ENCODE measurements at regions not wholly inside any gene's neighbourhood (a gene's known extent, or its start where the extent isn't known, plus 50 kb on each side); places are given as distances from the start of the nearest gene placed in this dataset.

DNA sequence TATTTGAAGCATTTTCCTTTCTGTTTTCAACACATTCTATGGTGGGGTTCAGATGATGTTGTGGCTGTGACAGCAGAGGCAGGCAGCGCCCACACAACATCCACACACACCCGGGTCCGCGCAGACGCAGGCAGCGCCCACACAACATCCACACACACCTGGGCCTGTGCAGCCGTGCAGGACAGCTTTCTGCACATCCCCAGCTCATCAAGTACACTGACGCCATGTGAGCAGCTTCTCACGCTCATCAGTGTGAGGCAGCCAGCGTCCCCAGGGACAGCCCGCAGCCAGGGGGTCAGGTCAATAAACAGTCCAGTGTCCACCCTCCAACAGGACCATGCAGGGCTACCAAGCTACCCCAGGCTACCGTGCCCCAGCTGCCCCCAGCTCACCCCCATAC is 272.8 kb upstream of the TCERG1L start:
- TF ChIP-seq CTCF (IDR thresholded peaks at IDR 0.05; ENCODE audit: control insufficient read depth, insufficient read depth, low read depth, low read length, missing control alignments): no peak
- no peak for DNase-seq (ENCODE audit: low read depth)

DNA sequence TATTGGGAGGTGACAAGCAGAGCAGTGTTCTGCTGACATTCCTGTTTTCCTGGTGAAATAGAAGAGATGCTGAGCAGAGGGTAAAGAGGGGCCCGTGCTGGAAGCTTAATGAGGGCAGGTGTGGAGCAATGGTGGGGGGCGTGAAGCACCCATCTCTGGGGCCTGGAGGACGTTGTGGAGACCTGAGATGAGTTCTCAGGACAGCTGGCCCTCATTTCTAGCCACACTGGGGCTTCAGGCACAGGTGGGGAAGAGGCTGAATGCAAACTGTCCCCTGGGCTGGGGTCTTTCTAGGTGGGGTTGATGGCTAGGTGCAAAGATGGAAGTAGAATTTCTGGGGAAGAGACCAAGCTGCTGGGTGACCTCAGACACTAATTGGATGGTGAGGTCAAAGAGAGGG is 274.2 kb upstream of the TCERG1L start:
- no peak for TF ChIP-seq CTCF (IDR thresholded peaks at IDR 0.05; ENCODE audit: control insufficient read depth, insufficient read depth, low read depth, low read length, missing control alignments)
- H3K4me3 ChIP-seq (ENCODE audit: control insufficient read depth, low read depth, low read length): no peak overlapping the region
- DNase-seq (ENCODE audit: low read depth): no peak

More for the DNA sequence above, 272.8 kb upstream of the TCERG1L start:
- H3K4me3 ChIP-seq (ENCODE audit: control insufficient read depth, low read depth, low read length): no peak overlapping the region

DNA sequence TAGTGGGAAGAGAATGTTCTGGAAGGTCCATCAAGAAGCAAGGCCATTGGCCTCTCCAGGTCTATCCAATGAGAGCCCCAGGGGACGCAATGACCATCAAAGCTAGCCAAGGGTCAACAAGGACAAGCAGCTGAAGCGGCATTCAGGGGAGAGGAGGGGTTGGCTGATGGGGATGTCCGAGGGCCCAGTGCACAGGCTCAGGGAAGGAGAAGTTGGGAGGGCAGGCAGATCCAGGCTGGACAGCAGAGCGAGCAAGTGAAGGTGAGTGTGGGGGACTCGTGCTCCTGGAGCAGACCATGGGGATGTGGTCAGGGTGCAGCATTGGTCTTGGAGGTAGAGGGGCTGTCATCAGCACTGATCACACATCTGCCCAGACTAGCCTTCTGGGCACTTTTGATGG is 275.4 kb upstream of the TCERG1L start:
- H3K4me3 ChIP-seq (ENCODE audit: control insufficient read depth, low read depth, low read length): no peak overlapping the region
- no peak for DNase-seq (ENCODE audit: low read depth)
- TF ChIP-seq CTCF (IDR thresholded peaks at IDR 0.05; ENCODE audit: control insufficient read depth, insufficient read depth, low read depth, low read length, missing control alignments): no peak

DNA sequence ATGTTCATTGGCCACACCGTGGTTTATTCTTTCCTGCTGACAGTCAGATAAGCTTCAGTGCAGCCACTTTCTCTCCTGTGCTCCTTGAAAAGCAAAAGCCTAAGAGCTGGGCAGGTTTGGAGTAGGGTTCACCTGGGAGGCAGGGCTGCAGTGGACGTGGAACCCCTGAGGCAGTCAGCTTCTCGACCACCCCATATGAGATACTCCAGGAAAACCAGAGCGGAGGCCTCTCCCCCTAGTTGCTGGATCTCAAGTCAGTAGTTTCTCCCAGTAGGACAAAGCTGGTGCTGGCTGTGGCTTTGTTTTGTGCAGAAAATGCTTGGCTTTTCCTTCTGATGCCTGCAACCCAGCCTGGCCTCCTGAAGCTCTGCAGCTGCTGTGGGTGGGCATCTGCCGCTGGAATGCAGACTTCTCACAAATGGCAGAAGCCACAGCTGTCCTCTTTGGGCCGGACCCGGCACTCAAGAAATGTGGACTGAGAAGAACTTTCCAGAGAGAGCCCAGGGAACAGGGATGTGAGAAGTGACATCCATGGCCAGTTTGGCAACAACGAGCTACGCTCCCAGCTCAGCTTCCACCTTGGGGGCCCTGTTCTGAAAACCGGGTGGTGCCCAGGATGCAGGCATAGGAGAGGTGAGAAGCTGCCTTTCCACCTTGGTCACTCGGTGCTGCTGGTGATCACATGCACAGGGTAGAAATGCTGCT is 276.6 kb upstream of the TCERG1L start:
- DNase-seq (ENCODE audit: low read depth): no peak
- TF ChIP-seq CTCF (IDR thresholded peaks at IDR 0.05; ENCODE audit: control insufficient read depth, insufficient read depth, low read depth, low read length, missing control alignments): no peak
- H3K4me3 ChIP-seq (ENCODE audit: control insufficient read depth, low read depth, low read length): no peak overlapping the region

DNA sequence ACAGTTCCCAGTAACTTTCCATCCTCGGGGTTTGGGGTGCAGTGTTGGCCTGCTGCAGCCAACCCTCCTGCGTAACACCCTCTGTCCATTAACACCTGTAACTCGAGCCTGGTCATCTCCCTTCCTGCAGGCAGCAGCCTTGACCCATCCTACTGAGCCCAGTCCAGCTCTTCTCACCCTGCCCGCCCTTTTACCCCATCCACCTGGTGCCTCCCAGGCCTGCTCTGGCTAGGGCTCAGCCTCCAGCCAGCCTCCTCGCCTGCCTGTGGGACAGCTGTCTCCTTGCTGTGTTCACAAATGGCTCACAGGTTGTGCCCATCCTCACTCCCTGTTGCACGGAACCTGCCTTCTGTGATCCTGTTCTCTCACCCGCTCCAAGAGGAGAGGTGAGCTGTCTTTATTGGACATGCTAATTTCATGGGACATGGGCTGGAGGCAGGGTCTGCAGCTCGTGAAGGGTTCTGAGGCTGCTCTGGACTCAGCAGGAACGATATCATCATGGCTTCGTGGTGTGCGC is 277.2 kb upstream of the TCERG1L start:
- H3K4me3 ChIP-seq (ENCODE audit: control insufficient read depth, low read depth, low read length): no peak overlapping the region
- no peak for TF ChIP-seq CTCF (IDR thresholded peaks at IDR 0.05; ENCODE audit: control insufficient read depth, insufficient read depth, low read depth, low read length, missing control alignments)
- DNase-seq (ENCODE audit: low read depth): no peak

GRCh38 chr10:131590567-131590966 is 279.0 kb upstream of the TCERG1L start:
- no peak overlapping the region for H3K4me3 ChIP-seq (ENCODE audit: control insufficient read depth, low read depth, low read length)
- no peak for TF ChIP-seq CTCF (IDR thresholded peaks at IDR 0.05; ENCODE audit: control insufficient read depth, insufficient read depth, low read depth, low read length, missing control alignments)
- no peak for DNase-seq (ENCODE audit: low read depth)

Data from AG09309 (cell line).